Neural cell (in vitro differentiated cells): ENCODE measurements at regions not wholly inside any gene's neighbourhood (a gene's known extent, or its start where the extent isn't known, plus 50 kb on each side); places are given as distances from the start of the nearest gene placed in this dataset.
"Not testable (repeated sequence)": the region's sequence is repeated elsewhere in the genome, so short reads cannot be mapped to it uniquely, and the experiment has no call there.

ENCODE experiments used
- H2AFZ ChIP-seq: fragments of 200-600, 300-800 bp; sonication (generic), shearing (Covaris generic); 2 replicates; pipeline ENCODE4 v1.6.0; 2014; ENCODE audit warnings: low read depth, mild to moderate bottlenecking, antibody characterized with exemption, low read length, moderate library complexity
- H3F3A ChIP-seq: fragments of 200-600 bp; shearing (Covaris generic); 2 replicates; pipeline ENCODE4 v1.6.1; 2016; ENCODE audit warnings: mild to moderate bottlenecking, moderate library complexity, mixed read lengths, antibody characterized with exemption, low read length; ENCODE audit not compliant: insufficient read depth, poor library complexity, severe bottlenecking
- H3K27ac ChIP-seq: fragments of 200-600, 300-800 bp; sonication (generic), shearing (Covaris generic); 2 replicates; pipeline ENCODE4 v1.5.1; 2014; ENCODE audit warnings: mild to moderate bottlenecking, low read length, moderate library complexity
- H3K27me3 ChIP-seq: fragments of 300-800, 200-600 bp; sonication (generic), shearing (Covaris generic); 2 replicates; pipeline ENCODE4 v1.6.0; 2014; ENCODE audit warnings: mild to moderate bottlenecking, low read depth, low read length, moderate library complexity; ENCODE audit not compliant: insufficient read depth
- H3K36me3 ChIP-seq: fragments of 300-800, 200-600 bp; sonication (generic), shearing (Covaris generic); 2 replicates; pipeline ENCODE4 v1.5.1; 2014; ENCODE audit warnings: mild to moderate bottlenecking, antibody characterized with exemption, low read length, moderate library complexity; ENCODE audit not compliant: insufficient read depth
- H3K4me2 ChIP-seq: fragments of 300-800, 200-600 bp; sonication (generic), shearing (Covaris generic); 2 replicates; pipeline ENCODE4 v1.6.0; 2014; ENCODE audit warnings: mild to moderate bottlenecking, low read length
- H3K4me3 ChIP-seq: fragments of 300-800, 200-600 bp; sonication (generic), shearing (Covaris generic); 2 replicates; pipeline ENCODE4 v1.5.1; 2014; ENCODE audit warnings: mild to moderate bottlenecking, low read length, moderate library complexity
- H3K79me2 ChIP-seq: fragments of 200-600 bp; shearing (Covaris generic); replicated peaks from 2 replicates; pipeline ENCODE4 v1.6.0; 2014; ENCODE audit warnings: mild to moderate bottlenecking, low read length, moderate library complexity; ENCODE audit not compliant: insufficient read depth
- H3K9ac ChIP-seq: fragments of 300-800, 200-600 bp; sonication (generic), shearing (Covaris generic); 2 replicates; pipeline ENCODE4 v1.6.1; 2016; ENCODE audit warnings: mild to moderate bottlenecking, low read length, mixed read lengths
- H3K9me2 ChIP-seq: fragments of 200-600 bp; shearing (Covaris generic); 2 replicates; pipeline ENCODE4 v1.6.1; 2016; ENCODE audit warnings: mild to moderate bottlenecking, low read length, mixed read lengths; ENCODE audit not compliant: insufficient read depth
- H3K9me3 ChIP-seq: fragments of 200-600, 300-800 bp; sonication (generic), shearing (Covaris generic); 2 replicates; pipeline ENCODE4 v1.6.1; 2016; ENCODE audit warnings: mild to moderate bottlenecking, mixed run types, low read length, moderate library complexity, mixed read lengths
- H4K20me1 ChIP-seq: fragments of 200-600 bp; shearing (Covaris generic); 2 replicates; pipeline ENCODE4 v1.6.1; 2016; ENCODE audit warnings: mild to moderate bottlenecking, mixed run types; ENCODE audit not compliant: insufficient read depth

DNA sequence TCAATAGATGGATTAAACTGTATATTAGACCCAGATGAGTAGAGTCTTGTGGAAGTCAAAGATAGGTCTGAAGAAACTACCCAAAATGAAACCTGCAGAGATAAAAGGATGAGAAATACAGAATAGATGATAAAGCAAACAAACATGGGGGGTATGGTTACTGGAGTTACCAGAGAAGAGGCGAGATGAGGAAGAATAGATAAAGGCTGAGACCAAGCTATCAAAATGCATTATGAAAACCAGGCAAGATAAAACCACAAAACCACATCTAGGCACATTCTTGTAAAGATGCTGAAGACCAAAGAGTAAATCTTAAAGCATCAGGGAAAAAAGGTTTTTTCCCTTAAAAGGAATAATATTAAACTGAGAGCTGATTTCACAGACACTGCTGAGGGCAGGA, 271.8 kb upstream of the NBPF12 start:
- not testable (repeated sequence) for H4K20me1 ChIP-seq, H3F3A ChIP-seq, H3K4me2 ChIP-seq, H2AFZ ChIP-seq, H3K9ac ChIP-seq, H3K79me2 ChIP-seq, H3K9me2 ChIP-seq, H3K4me3 ChIP-seq, H3K9me3 ChIP-seq, H3K36me3 ChIP-seq, H3K27me3 ChIP-seq, H3K27ac ChIP-seq

DNA sequence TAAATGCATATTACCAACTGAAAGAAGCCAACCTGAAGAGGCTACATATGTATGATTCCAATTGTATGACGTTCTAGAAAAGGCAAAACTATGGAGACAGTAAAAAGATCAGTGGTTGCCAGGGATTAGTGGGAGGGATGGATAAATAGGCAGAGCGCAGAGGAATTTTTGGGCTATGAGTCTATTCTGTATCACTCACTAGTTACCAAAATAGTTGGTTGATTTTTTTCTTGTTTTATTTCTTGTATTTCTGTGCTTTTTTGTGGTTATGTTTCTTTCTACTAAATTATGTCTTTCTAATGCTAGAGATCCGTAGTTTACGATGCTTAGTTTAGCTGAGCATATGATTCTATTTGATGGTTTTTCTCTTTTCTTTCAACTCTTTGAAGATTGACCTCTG, 277.9 kb upstream of the NBPF12 start:
- H3F3A ChIP-seq, H2AFZ ChIP-seq, H3K9ac ChIP-seq, H3K4me3 ChIP-seq, H3K9me2 ChIP-seq, H4K20me1 ChIP-seq, H3K36me3 ChIP-seq, H3K27ac ChIP-seq, H3K9me3 ChIP-seq, H3K79me2 ChIP-seq, H3K27me3 ChIP-seq, H3K4me2 ChIP-seq: not testable (repeated sequence)

DNA sequence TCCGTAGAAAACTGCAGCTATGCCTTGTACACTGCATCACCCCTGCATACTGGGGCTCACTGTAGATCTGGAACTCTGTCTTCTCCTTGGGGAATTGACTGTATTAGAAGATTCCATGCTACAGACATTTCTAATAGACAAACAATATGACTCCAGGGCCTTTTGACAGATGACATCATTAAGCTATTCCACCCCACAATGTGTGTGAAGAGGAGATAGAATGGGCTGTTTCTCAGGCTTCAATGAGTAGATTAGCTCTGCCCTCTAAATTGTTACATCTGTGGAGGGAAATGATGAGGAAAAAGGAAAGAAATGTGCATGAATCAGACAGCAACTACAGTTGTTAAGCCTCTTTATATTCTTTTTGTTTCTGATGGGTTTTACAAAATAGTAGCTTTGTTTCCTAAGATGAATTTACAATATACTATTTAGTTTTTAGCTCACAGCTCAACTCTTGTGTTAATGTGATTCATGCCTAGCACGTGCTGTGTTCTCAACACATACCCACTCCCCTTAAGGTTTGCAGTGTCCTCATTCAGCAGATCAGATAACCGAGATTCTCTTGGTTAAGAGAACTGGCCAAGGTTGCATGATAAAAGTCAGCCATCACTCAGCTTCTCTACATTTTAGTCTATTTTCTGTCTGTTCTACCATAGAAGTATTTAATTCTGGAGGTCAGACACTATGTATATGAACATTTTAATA, 281.6 kb upstream of the NBPF12 start:
- H3K9ac ChIP-seq, H3K79me2 ChIP-seq, H3F3A ChIP-seq, H3K27me3 ChIP-seq, H3K4me2 ChIP-seq, H3K9me2 ChIP-seq, H3K4me3 ChIP-seq, H3K27ac ChIP-seq, H2AFZ ChIP-seq, H3K9me3 ChIP-seq, H3K36me3 ChIP-seq, H4K20me1 ChIP-seq: not testable (repeated sequence)

DNA sequence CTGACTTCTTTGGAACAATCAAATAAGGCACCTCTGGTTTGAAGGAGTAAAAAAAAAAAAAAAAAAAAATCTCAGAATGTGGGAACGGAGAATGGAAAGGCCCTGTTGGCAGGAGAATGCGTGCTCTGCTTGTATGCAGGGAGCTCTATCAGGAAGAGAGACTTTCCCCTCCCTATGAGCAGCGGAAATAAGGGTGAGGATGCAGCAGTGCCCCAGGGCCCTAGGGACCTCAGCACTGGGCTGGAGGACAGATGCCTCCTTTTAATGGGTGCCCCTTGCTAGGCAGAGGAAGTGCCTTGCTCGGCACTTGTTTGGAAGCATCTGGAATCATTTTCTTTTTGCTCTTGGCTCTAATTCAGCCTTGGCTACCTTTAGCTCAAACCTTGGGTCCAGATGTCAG, 283.4 kb upstream of the NBPF12 start:
- H3K4me2 ChIP-seq, H3K27ac ChIP-seq, H3K9ac ChIP-seq, H4K20me1 ChIP-seq, H2AFZ ChIP-seq, H3K4me3 ChIP-seq, H3K27me3 ChIP-seq, H3K36me3 ChIP-seq, H3K9me2 ChIP-seq, H3F3A ChIP-seq, H3K9me3 ChIP-seq, H3K79me2 ChIP-seq: not testable (repeated sequence)

DNA sequence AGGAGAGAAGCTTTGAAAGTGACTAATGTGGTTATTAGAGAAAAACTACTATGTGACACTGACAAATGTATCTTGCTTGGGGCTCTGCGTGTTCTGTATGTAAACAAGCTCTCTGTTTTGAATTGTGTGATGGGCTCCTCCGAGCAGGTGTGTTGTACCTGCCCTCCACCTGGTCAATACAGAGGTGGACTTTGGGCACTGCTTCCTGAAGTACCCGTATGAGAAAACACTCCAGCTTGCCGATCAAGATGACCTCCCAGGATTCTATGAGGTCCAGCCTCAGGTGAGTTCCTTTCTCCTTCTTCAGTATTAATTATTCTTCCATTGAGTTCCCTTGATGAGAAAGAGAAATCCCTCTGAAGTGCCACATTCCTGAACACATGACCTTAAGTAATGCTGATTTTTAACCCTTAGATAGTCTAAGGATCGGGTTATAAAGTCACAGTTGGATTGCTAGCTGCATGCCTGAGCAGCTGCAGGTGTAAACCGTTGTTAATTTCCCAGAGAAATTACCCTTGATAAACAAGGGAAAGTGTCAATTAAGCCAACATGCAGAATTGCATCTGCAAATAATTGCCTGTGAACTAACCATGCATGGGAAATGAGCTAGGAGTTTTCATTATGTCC, 292.0 kb upstream of the NBPF12 start:
- not testable (repeated sequence) for H3K4me2 ChIP-seq, H3K9me2 ChIP-seq, H3K4me3 ChIP-seq

DNA sequence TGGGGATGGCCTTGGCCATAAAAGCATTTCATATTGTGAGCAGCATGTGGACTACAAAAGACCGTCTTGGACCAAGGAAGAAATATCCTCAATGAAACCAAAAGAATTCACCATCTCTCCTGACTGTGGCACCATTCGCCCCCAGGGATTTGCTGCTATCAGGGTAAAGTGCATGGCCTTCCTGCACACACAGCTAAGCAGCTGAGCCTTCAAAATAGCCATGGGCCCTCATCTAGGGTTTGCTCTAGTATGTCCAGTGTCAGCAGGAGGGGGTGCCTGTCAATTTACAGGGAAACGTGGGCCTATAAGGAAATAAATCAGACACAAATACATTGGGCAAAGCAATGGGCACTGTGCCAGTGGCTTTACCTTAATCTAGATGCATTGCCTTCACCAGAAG, 296.6 kb upstream of the NBPF12 start:
- not testable (repeated sequence) for H3K27me3 ChIP-seq, H4K20me1 ChIP-seq, H3K9ac ChIP-seq, H3K4me3 ChIP-seq, H3K9me2 ChIP-seq, H3K79me2 ChIP-seq, H3F3A ChIP-seq, H3K9me3 ChIP-seq, H3K36me3 ChIP-seq, H2AFZ ChIP-seq, H3K4me2 ChIP-seq, H3K27ac ChIP-seq

More for the DNA sequence above, 292.0 kb upstream of the NBPF12 start:
- not testable (repeated sequence) for H2AFZ ChIP-seq, H3K27ac ChIP-seq, H3F3A ChIP-seq, H4K20me1 ChIP-seq, H3K36me3 ChIP-seq, H3K79me2 ChIP-seq, H3K27me3 ChIP-seq, H3K9ac ChIP-seq, H3K9me3 ChIP-seq

DNA sequence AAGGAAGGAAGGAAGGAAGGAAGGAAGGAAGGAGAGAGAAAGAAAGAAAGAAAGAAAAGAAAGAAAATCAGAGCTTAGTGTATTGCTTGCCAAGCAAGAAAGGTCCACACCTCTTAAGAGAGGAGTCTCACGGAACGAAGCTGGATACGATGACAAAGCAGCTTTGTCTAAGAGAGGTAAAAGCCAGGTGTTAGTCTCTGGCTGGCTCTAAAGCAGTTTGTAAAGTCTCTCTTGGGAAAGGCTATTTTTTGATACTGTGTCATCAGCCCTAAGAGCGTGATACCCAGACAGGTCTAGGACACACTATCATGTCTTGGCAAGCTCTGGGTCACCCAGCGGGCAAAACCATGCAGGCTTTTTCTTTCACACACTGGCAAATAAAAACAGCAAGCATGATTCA, 297.5 kb upstream of the NBPF12 start:
- not testable (repeated sequence) for H4K20me1 ChIP-seq, H3K4me3 ChIP-seq, H2AFZ ChIP-seq, H3K27me3 ChIP-seq, H3K79me2 ChIP-seq, H3K9ac ChIP-seq, H3K4me2 ChIP-seq, H3K9me2 ChIP-seq, H3K27ac ChIP-seq, H3F3A ChIP-seq, H3K36me3 ChIP-seq, H3K9me3 ChIP-seq

DNA sequence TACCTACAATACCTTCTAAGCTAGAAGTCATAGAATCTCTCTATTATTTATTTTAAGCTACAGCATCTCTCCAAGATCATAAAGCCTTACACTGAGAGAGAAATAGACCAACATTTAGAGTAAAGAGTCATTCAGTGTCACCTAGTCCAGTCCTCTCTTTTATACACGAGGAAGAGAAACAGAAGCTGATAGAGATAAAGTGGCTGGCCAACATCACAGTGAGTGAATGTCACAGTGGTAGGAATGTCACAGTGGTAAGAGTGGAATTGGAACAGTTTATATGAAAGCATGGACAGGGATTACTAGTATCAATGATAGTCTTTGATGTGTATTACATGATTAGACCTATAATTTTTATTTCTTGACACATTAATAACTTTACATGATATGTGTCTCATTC, 307.8 kb upstream of the NBPF12 start:
- not testable (repeated sequence) for H2AFZ ChIP-seq, H3K27me3 ChIP-seq, H3K9me3 ChIP-seq, H3K9me2 ChIP-seq, H3K36me3 ChIP-seq, H3K27ac ChIP-seq, H3F3A ChIP-seq, H3K9ac ChIP-seq, H3K4me2 ChIP-seq, H3K79me2 ChIP-seq, H4K20me1 ChIP-seq, H3K4me3 ChIP-seq
